SK-N-DZ (cell line): ENCODE measurements at regions not wholly inside any gene's neighbourhood (a gene's known extent, or its start where the extent isn't known, plus 50 kb on each side); places are given as distances from the start of the nearest gene placed in this dataset.
A peak's percentile ranks its signal among the peaks of the same experiment; 100 is the strongest.
"Not testable (repeated sequence)": the region's sequence is repeated elsewhere in the genome, so short reads cannot be mapped to it uniquely, and the experiment has no call there.

Experiments used
- DNase-seq: peaks from one replicate; pipeline ENCODE4 v3.0.0-alpha.2; 2015; ENCODE audit warnings: low spot score

- no peak for DNase-seq
Measured at GRCh38 chr5:57396701-57397100, 85.9 kb downstream of the ACTBL2 start.

GRCh38 chr5:57394421-57395210, 88.0 kb downstream of the ACTBL2 start:
- no peak for DNase-seq

- no peak for DNase-seq
Measured at GRCh38 chr5:57386958-57387357, 95.7 kb downstream of the ACTBL2 start.

- peak; percentile 80 for DNase-seq
Measured at GRCh38 chr5:57383093-57383861, 99.3 kb downstream of the ACTBL2 start.

GRCh38 chr5:57382655-57383054, 100.0 kb downstream of the ACTBL2 start:
- no peak for DNase-seq

GRCh38 chr5:57370376-57370775, 112.2 kb downstream of the ACTBL2 start:
- DNase-seq = no peak

GRCh38 chr5:57368010-57368409, 114.6 kb downstream of the ACTBL2 start:
- peak; percentile 35 for DNase-seq

GRCh38 chr5:57366744-57367143, 115.9 kb downstream of the ACTBL2 start:
- DNase-seq = no peak

GRCh38 chr5:57362951-57363350, 119.7 kb downstream of the ACTBL2 start:
- DNase-seq = no peak

GRCh38 chr5:57360871-57361270, 121.7 kb downstream of the ACTBL2 start:
- no peak for DNase-seq

- no peak for DNase-seq
Measured at GRCh38 chr5:57358796-57359592, 123.6 kb downstream of the ACTBL2 start.

GRCh38 chr5:57356850-57357249, 125.8 kb downstream of the ACTBL2 start:
- not testable (repeated sequence) for DNase-seq

- DNase-seq = peak; percentile 29
Measured at GRCh38 chr5:57349214-57349613, 133.4 kb downstream of the ACTBL2 start.

- no peak for DNase-seq
Measured at GRCh38 chr5:57348376-57349140, 134.1 kb downstream of the ACTBL2 start.

GRCh38 chr5:57346328-57346727, 136.3 kb downstream of the ACTBL2 start:
- no peak for DNase-seq

GRCh38 chr5:57341380-57341979, 141.1 kb downstream of the ACTBL2 start:
- DNase-seq = no peak

GRCh38 chr5:57340681-57341080, 141.9 kb downstream of the ACTBL2 start:
- no peak for DNase-seq

- DNase-seq = no peak
Measured at GRCh38 chr5:57339521-57339920, 143.1 kb downstream of the ACTBL2 start.

GRCh38 chr5:57338868-57339340, 143.7 kb downstream of the ACTBL2 start:
- DNase-seq = no peak

GRCh38 chr5:57338068-57338867, 144.3 kb downstream of the ACTBL2 start:
- DNase-seq = peak; percentile 9
